Neural cell (in vitro differentiated cells): ENCODE measurements at regions not wholly inside any gene's neighbourhood (a gene's known extent, or its start where the extent isn't known, plus 50 kb on each side); places are given as distances from the start of the nearest gene placed in this dataset.

Experiments used
- CTCF ChIP-seq: fragments of 450-650 bp; IDR thresholded peaks from 2 replicates; pipeline ENCODE4 v1.5.1; 2014; ENCODE audit warnings: antibody characterized with exemption, mild to moderate bottlenecking, moderate library complexity; ENCODE audit not compliant: poor library complexity, severe bottlenecking
- EP300 ChIP-seq: fragments of 450-650 bp; conservative IDR thresholded peaks from 2 replicates; pipeline ENCODE4 v1.6.1; 2014; ENCODE audit warnings: antibody characterized with exemption, mild to moderate bottlenecking, moderate library complexity; ENCODE audit not compliant: poor library complexity, severe bottlenecking
- EZH2 ChIP-seq: fragments of 200-600, 300-800 bp; shearing (Covaris generic), sonication (generic); IDR thresholded peaks from 2 replicates; pipeline ENCODE4 v1.6.1; 2014; ENCODE audit warnings: antibody characterized with exemption, low read length, borderline replicate concordance, mild to moderate bottlenecking; ENCODE audit not compliant: insufficient read depth, poor library complexity, severe bottlenecking
- POLR2AphosphoS5 ChIP-seq: IDR thresholded peaks from 2 replicates; pipeline ENCODE4 v1.6.1; 2012
- RAD21 ChIP-seq: fragments of 450-650 bp; conservative IDR thresholded peaks from 2 replicates; pipeline ENCODE4 v1.6.1; 2014; ENCODE audit warnings: antibody characterized with exemption, mild to moderate bottlenecking, moderate library complexity
- SMC3 ChIP-seq: fragments of 450-650 bp; conservative IDR thresholded peaks from 2 replicates; pipeline ENCODE4 v1.6.1; 2014; ENCODE audit warnings: antibody characterized with exemption, mild to moderate bottlenecking, moderate library complexity; ENCODE audit not compliant: poor library complexity
- TAF1 ChIP-seq: IDR thresholded peaks from 2 replicates; pipeline ENCODE4 v1.6.1; 2012; ENCODE audit warnings: low read depth
- TF ChIP-seq, protein P1 (sequence below): IDR thresholded peaks from 2 replicates; pipeline ENCODE4 v1.6.1; 2012; ENCODE audit warnings: borderline replicate concordance

DNA sequence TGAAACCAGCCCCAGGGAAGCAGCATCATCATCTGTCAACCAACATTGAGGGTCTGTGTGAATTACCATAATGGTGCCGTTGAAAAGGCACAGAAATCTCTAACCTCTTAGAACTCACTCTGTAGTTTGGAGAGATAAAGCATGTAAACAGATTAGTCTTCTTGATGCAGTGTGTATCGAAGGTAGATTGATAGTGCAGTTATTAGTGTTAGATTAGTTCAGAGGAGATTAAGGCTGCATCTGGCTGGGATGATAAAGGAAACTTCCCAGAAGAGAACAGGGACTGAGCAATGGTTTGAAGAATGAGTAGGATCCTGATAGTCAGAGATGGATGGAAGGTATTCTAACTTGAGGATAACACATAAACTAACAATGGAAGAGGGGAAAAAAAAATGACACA lies 651.5 kb downstream of the TLE1 start:
- no peak for TF ChIP-seq EZH2
- no peak for TF ChIP-seq CTCF
- TF ChIP-seq EP300, result no peak
- TF ChIP-seq RAD21, result no peak
- TF ChIP-seq, protein P1, sequence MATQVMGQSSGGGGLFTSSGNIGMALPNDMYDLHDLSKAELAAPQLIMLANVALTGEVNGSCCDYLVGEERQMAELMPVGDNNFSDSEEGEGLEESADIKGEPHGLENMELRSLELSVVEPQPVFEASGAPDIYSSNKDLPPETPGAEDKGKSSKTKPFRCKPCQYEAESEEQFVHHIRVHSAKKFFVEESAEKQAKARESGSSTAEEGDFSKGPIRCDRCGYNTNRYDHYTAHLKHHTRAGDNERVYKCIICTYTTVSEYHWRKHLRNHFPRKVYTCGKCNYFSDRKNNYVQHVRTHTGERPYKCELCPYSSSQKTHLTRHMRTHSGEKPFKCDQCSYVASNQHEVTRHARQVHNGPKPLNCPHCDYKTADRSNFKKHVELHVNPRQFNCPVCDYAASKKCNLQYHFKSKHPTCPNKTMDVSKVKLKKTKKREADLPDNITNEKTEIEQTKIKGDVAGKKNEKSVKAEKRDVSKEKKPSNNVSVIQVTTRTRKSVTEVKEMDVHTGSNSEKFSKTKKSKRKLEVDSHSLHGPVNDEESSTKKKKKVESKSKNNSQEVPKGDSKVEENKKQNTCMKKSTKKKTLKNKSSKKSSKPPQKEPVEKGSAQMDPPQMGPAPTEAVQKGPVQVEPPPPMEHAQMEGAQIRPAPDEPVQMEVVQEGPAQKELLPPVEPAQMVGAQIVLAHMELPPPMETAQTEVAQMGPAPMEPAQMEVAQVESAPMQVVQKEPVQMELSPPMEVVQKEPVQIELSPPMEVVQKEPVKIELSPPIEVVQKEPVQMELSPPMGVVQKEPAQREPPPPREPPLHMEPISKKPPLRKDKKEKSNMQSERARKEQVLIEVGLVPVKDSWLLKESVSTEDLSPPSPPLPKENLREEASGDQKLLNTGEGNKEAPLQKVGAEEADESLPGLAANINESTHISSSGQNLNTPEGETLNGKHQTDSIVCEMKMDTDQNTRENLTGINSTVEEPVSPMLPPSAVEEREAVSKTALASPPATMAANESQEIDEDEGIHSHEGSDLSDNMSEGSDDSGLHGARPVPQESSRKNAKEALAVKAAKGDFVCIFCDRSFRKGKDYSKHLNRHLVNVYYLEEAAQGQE, result no peak
- no peak for TF ChIP-seq SMC3
- TF ChIP-seq POLR2AphosphoS5, result no peak
- TF ChIP-seq TAF1, result no peak
